ENCODE measurements at regions not wholly inside any gene's neighbourhood (a gene's known extent, or its start where the extent isn't known, plus 50 kb on each side); places are given as distances from the start of the nearest gene placed in this dataset.

DNA sequence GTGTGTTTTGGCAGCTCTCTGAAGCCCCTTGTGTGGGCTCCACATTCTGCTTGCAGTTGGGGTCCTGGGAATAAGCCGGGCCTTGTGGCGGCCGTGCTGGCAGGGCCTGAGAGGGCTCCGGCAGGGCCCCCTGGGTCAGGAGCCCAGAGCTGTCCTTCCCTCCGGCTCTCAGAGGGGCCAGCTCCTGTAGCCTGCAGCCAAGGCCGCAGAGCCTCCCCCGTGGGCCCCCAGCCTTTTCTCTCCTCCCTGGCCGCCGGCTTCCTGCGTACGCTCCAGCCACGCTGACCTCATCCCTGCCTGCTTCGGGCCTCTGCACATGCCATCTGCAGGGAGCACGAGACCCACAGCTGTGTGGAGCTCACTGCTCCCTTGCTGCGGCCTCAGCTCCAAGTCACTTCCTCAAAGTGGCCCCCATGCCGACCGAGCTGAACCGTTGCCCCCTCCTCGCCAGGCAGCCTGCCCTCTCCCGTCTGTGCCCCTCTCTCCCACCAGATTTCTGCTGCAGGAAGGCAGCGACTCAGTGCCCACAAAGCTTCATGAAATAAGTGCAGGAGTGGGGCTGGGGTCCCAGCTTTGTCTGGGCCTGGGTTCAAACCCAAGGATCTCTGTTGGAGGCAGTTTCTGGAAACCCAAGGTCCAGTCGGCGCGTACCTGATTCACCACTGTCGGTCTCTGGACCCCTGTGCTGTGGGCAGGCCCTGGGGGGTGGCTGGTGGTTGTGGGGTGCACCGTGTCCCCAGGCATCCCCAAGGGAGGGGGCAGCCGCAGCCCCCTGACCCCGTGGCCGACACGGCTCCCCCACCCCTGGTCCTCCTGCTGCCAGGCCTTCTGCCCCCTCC, 57.1 kb upstream of the NKX1-1 start:
- no peak for DNase-seq (ENCODE audit: low read depth)

DNA sequence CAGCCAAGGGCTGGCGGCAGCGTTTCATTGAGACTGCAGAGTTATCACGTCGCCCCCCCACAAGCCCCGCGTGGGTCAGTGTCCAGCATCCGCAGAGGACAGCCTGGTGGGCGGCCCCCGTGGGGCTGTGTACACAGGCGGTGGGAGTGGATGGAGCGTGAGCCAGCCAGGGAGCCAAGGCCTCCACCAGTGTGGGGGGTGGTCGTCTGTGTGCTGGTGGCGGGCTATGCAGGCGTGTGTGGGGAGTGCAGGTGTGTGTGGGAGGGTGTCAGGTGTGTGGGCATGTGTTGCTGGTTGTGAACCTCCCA, 56.5 kb upstream of the NKX1-1 start:
- DNase-seq (ENCODE audit: low read depth): no peak

DNA sequence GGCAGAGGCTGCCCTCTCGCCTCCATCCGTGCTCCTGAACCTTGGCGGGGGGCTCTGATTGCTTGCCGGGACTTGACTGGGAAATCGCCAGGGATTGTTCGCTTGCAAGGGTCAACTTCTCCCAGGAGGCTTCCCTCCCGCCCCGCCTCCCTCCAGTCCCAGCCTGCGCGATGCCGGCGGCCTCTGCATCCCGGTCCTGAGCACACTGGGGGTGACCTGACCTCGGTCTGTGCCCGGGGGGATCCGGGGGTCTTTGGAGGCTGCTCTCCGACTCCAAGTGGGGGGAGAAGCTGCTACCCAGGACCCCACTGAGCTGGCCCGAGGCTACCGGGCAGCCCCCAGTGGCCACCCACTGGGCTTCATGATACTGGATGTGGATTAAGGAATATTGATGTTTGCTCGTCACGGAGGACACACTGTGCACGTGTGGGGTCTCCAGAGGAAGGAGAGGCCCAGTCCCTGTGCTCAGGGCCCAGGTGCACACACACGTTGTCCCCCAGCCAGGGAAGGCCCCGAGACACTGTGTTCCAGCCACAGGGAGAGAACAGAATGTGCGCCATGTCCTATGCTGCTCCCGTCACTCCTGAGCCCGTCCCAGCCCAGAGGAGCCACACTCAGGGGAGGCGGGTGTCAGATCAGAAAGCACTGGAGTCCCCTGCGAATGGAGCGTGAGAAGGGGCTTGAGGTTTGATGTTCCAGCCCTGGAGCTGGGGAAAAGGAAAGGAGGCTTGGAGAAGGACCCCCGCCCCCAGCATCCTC, 55.9 kb upstream of the NKX1-1 start:
- no peak for DNase-seq (ENCODE audit: low read depth)

DNA sequence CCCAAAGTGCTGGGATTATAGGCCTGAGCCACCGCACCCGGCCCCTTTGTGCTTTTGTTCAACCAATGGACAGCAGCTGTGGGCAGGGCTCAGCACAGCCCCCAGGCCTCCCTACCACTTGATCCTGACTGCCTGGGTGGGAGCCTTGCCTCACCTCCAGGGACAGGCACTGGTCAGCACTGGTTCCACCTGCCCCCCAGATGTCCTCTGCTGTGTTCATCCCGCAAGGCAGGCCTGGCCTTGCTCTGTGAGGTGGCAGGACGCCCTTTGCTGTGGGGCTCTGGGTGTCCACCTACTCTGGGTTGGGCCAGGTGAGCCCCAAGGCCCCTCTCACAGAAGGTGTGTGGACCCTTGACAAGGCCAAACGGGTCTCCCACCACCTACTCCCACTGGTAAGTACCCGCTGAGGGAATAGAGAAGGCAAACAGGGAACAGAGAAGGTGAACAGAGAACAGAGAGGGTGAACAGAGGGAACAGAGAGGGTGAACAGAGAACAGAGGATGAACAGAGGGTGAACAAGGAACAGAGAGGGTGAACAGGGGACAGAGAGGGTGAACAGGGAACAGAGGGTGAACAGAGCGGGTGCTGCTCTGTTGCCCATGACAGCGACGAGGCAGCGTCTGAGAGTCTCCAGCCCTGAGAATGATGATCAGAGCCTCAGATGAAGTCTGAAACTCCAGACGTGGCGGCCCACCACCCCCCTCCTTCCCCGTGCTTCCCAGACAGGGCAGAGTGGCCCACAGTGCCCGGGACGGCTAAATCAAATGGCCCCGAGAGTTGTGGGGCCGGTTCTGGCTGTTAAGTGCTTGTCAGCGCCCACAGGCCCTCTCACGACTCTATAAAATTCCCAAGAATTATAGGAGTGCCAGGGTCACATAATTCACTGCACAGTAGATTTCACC, 55.0 kb upstream of the NKX1-1 start:
- DNase-seq (ENCODE audit: low read depth): no peak

DNA sequence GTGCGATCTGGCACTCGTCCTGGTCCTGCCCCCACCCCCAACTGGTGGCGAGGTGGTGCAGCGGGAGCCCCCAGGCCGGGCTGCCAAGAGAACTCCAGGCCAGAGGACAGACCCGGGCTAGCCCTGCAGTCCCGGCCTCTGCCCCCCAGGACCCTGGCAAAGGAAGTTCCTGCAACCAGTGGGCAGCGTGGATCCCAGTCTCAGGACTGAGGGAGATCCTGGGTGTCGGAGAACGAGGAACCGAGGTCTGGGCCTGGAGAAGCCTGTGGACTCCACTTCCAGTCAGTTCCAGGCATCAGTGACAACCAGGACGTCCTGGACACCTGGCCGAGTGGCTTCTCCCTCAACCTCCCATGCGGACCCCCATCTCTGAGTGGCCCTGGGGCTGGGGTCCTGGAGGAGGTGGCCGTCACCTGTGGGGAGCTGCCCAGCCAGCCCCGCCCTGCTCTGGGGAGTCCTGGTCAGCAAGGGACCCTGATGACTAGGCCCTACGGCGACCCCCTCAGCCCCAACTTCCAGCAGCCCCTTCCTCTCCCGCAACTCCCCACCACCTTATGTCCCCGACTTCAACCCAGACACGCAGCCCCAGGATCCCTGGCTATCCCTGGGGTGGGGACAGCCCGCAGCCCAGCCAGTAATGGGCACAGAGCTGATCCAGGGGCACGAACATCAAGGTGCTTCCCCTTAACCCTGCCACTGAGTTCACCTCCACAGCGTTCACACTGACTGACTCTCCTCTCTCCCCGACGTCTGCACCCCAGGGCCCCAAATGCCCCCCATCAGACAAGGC, 53.7 kb upstream of the NKX1-1 start:
- DNase-seq (ENCODE audit: low read depth): no peak

DNA sequence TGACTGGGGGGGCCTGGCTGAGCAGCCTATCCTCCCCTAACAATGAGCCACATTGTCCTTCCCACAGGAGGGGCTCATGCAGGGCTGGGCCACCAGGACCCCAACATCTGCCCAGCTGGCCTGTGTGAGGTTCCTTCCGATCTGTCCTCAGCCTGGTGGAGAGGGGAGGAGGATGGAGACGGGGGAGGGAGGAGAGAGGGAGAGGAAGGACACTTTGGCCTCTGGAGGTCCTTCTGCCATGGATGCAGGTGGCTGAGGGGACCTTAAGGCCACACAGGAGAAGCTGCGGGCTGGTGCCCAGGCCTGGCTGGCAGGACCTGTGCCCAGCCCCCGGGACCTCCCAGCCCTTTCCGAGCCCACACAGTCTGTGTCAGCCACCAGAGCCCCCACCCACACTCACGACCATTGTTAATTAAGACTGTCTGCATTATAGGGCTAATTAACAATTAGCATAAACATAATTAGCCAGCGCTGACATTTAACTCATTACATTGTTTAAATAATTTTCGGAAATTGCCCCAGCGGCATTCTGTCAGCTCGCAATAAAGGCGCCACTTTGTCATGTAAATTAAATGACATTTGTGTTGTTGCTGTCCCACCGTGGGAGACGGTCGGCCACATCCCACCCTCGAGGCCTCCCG, 53.0 kb upstream of the NKX1-1 start:
- DNase-seq (ENCODE audit: low read depth): no peak

DNA sequence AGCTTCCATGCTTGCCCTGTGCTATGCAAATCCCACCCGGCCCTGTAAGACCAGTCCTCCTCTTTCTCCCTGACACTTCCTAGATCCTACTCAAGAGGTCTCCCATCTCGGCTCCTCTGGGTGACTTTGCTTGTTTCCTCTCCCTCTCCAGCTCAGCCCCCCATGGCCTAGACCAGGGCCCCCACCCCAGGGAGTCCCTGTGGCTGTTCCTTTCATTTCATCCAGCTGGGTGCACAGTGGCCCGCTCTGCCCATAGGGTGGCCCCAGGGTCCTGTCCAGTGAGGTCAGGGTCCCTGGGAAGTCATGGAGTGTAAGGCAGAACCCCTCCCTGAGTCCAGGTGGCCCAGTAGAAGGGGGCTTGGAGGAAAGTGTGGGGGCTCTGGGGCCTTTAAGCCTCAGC, 52.3 kb upstream of the NKX1-1 start:
- DNase-seq (ENCODE audit: low read depth): no peak
